ENCODE measurements at regions not wholly inside any gene's neighbourhood (a gene's known extent, or its start where the extent isn't known, plus 50 kb on each side); places are given as distances from the start of the nearest gene placed in this dataset.
"Not testable (repeated sequence)": the region's sequence is repeated elsewhere in the genome, so short reads cannot be mapped to it uniquely, and the experiment has no call there.

DNA sequence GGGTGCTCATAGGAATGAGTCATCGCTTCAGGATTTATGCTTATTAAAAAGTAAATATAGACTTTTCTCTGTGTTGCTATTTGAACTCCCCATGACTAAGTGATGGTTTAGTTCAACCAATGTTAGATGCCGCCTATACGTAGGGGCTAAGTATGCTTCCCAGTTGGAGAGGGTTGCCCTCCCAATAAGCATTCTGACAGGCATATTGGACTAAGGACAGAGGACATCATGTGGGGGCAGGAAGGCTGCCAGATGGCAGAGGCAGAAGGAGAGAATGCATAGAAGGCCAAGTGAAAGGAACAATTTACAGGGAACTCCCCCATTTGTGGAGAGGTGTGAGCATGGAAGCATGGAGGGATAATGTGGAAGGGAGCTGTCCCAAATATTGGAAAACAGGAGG, 318.4 kb upstream of the OBI1 start:
- no peak for DNase-seq

GRCh38 chr13:78976696-78977095, 317.7 kb upstream of the OBI1 start:
- DNase-seq = no peak

DNA sequence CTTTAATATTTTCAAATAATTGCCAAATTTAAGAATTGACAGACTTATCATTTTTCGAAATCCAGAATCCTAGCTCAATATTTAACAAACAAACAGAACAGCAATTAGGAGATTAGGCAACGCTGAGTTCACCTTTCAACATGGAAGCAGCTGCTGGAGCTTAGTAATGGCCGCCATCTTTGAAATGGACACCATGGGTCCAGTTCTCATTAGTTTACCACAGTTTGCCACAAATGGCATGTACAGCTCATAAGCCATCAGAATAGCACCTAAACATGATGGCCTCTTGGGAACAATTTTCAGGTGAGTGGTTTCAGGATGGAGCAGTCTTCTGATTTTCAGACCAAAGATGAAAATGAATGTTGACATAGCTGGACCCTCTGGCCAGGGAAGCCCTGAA, 313.6 kb upstream of the OBI1 start:
- no peak for DNase-seq

- no peak for DNase-seq
These were observed 312.5 kb upstream of the OBI1 start for GRCh38 chr13:78971355-78972025.

DNA sequence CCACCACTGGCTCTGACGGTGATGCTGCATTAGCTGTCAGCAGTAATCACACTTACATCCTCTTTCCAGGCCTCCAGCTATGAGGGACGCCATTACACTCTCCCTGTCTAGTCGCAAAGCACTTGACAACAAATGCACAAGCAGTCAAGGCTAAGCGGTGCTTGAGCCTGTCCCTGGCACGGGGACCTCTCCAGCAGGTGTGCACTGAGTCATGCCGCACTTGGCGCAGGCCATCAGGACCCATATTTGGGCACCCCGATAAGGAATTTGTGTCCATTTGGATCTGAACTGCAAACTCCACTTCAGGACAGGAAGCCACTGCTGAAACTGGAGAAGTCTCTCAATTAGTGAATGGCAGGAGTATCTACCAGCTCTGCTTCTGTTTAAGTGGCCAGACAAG, 301.9 kb upstream of the OBI1 start:
- DNase-seq = no peak

- no peak for DNase-seq
These were observed 299.1 kb upstream of the OBI1 start for GRCh38 chr13:78958006-78958405.

DNA sequence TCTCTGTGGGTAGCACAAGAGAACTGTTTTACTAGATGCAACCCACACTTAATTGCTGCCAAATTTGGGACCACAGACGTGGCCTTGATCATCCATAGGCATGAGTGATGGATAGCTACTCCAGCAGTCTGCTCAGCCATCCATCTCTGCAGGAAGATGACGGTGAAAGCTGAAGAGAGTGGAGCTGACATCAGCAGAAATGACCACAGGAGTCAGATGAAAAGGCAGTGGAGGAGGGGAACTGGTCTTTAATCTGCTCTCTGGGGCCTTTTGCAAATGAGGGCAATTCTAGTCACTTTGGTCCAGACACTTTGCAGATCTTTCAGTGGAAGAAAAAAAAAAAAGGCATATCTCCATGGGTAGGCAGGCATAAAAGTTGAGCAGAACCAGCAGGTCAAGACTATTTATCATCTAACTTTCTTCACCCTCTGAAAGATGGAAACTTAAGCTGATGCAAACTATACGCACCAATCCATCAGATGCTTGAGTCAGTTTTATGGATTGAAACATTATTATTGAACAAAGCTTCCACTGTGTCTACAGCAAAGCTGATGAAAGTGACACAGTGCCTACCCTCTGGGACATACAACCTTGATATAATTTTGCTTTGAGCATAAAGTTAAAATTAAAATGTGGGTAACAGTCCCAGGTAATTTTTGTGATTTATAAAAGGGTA, 281.6 kb upstream of the OBI1 start:
- DNase-seq = no peak

DNA sequence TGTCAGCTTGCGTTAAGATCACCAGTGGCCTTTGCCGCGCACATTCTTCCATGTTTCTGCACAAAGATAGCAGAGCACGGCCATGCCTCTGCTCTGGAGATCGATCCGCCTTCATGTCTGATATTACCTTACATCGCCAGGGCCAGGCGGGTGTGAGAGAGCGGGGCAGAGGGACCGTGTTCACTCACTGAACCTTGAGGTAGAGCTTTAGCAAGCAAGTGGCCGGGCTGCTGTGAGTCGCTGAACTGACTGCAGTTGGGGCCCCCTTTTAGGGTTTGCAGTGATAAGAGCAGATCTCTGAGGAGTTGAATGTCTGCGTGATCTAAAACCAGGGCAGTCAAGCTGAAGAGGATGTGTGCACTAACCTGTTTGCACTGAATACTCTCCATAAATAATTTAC, 275.4 kb upstream of the OBI1 start:
- no peak for DNase-seq

- no peak for DNase-seq
These were observed 256.1 kb upstream of the OBI1 start for GRCh38 chr13:78915015-78915414.

GRCh38 chr13:78913656-78914055, 254.7 kb upstream of the OBI1 start:
- no peak for DNase-seq

DNA sequence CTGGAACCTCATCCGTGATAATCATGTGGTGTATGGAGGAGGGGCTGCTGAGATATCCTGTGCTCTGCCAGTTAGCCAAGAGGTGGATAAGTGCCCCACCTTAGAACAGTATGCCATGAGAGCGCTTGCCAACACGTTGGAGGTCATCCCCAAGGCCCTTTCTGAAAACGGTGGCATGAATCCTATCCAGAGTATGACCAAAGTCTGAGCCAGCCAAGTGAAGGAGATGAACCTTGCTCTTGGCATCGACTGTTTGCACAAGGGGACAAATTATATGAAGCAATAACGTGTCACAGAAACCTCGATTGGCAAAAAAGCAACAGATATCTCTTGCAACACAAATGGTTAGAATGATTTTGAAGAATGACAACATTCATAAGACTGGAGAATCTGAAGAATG, 251.2 kb upstream of the OBI1 start:
- DNase-seq = no peak

- DNase-seq = no peak
These were observed 250.3 kb upstream of the OBI1 start for GRCh38 chr13:78909276-78909675.

DNA sequence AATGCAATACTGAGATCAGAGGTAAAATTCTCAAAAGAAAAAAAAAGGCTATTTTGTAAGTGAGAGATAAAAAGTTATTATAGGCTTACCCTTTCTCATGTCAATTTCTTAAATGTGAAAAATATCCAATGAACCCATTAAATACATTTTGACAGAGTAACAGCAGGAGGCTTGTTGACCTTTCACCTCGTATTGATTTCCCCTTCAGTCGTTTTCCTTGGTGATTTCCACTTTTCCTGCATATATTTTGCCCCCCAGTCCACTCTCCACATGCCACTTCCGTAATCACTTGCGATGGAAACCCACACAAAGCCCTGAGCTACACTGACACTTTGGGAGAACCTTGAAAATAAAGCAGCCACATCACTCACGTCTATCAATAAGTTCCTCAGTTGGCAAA, 248.1 kb upstream of the OBI1 start:
- DNase-seq = no peak

DNA sequence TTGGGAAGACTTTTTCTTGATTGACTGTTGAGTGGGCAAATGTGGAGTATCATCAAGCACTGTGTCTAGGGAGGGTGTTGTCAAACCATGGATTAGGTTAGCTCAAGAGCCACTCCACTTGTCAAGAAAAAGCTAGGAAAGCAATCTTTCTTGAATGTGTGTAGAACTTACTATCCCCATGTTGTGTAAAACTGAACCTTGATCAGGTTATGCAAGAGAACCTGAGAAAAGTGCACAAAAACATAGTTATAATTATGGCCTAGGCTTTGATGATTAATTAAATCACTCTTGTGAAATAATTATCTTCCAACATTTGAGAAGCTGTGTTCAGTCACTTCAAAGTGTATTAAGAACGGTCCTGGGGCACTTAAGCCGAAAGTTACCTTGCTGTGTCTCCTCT, 238.2 kb upstream of the OBI1 start:
- no peak for DNase-seq

GRCh38 chr13:78884571-78884970, 225.6 kb upstream of the OBI1 start:
- DNase-seq = no peak

GRCh38 chr13:78881751-78882150, 222.8 kb upstream of the OBI1 start:
- no peak for DNase-seq

GRCh38 chr13:78881054-78881453, 222.1 kb upstream of the OBI1 start:
- DNase-seq = no peak

DNA sequence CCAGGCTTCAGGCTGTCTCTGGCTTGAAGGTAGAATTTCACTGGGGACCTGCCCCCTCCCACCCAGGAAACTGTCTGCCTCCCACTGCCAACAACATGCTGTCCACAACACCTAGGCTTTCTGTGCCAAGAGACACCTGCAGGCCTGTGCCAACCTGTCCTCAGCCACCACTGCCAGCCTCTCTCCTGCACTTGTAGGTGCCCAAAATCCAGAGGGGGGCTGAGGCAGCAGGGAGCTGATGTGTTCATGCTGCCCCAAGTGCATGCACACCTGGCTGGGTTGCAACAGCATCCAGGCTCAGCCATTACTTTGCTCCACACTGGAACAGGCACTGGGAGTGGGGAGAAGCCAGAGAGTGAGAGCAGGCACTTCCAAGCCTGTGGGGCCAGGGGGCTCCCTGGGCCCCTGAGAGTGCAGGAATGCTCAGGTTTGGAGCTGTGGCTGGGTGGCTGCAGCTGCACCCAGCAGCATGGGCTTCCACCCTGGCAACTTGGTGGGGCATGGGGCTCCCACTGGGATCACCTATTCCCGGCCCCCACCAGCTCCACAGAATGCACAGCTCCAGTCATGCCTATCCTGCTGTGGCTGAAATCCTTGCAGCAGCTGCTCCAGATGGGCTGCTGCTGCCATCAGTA, 218.1 kb upstream of the OBI1 start:
- no peak for DNase-seq

GRCh38 chr13:78875792-78876580, 217.0 kb upstream of the OBI1 start:
- DNase-seq = peak; percentile 8

DNA sequence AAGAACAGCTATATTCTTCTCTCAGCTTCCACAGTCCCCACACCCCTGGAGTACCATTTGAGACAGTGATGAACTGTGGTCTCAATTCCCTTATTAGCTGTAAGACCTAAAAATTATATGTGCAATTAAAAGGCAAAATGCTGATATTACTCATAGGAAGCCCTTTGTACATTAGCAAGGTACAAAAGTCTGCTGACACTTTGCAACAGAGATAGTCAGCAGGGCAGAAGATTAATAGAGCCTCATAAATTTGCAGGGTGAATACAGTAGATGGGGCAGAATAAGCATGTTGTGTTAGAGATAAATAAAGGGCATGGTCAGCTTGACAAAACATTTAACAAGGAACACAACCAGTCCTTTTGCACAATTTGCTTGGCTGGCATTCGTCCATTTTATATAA, 210.0 kb upstream of the OBI1 start:
- no peak for DNase-seq

DNA sequence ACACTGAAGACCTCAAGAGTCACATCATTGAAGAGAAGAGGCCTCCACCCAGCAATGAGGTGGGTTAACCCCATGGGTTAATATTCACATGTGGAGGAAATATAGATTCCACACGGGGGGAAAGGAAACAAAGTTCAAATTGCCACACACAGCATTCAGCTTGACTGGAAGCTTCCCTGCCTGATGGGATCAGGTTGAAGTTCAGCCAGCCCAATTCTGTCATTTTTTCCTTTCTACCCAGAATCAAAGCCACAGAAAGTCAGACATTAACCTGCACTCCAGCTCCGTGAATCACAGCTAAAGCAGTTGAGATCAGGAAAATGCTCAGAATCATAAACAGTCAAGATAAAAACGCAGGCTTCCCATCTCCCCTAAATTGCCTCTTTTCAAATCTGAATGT, 208.7 kb upstream of the OBI1 start:
- no peak for DNase-seq

DNA sequence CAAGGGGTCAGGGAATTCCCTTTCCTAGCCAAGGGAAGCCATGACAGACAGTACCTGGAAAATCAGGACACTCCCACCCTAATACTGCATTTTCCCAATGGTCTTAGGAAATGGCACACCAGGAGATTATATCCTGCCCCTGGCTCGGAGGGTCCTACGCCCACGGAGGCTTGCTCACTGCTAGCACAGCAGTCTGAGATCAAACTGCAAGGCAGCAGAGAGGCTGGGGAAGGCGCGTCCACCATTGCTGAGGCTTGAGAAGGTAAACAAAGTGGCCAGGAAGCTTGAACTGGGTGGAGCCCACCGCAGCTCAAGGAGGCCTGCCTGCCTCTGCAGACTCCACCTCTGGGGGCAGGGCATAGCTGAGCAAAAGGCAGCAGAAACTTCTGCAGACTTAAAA, 207.1 kb upstream of the OBI1 start:
- not testable (repeated sequence) for DNase-seq

DNA sequence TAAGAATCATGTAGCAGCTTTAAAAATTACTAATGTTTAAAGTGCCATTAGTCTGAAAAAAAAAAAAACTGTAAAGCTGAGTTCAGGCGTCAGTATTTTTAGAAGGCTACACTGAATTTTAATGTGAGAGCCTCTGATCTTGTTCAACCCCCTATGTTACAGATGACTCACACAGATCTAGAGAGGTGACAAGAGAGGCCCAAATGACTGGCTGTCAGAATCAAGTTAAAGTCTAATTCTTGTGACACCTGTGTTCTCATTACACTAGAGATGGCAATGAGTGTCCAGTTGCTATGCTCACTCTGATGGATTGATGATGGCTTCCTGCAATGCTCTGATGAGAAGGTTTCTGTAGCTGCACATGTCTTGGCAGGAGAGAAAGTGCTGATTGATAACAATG, 203.5 kb upstream of the OBI1 start:
- no peak for DNase-seq

DNA sequence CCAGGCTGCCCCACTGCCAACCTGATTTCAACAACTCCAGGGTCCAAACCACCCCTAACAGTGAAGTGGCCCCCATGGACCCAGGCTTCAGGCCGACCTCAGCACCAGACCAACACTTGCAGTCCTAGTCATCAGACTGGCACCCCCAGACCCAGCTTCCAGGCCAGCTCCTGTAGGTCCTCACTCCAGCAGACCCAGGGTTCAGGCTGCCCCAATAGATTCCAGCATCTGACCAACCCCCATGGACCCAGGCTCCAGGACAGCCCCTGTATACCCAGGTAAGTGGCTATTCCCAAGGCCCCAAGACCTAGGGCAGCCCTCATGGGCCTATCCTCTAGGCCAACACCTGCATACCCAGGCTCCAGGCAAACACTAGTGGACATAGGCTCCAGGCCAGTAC, 193.8 kb upstream of the OBI1 start:
- no peak for DNase-seq

Measured in activated CD4-positive, alpha-beta T cell treated with anti-CD3 and anti-CD28 coated beads for 48 hours (primary cell).